Stimulated activated CD4-positive, alpha-beta T cell treated with anti-CD3 and anti-CD28 coated beads, Interleukin-15, amount 100 ng/mL, for 48 hours (primary cell): ENCODE measurements at regions not wholly inside any gene's neighbourhood (a gene's known extent, or its start where the extent isn't known, plus 50 kb on each side); places are given as distances from the start of the nearest gene placed in this dataset.

ENCODE experiments used
- DNase-seq, 2 donors: peaks; one replicate each; pipeline ENCODE4 v3.0.0-alpha.2; 2020; ENCODE audit warnings: low read depth in 2 of 2

DNA sequence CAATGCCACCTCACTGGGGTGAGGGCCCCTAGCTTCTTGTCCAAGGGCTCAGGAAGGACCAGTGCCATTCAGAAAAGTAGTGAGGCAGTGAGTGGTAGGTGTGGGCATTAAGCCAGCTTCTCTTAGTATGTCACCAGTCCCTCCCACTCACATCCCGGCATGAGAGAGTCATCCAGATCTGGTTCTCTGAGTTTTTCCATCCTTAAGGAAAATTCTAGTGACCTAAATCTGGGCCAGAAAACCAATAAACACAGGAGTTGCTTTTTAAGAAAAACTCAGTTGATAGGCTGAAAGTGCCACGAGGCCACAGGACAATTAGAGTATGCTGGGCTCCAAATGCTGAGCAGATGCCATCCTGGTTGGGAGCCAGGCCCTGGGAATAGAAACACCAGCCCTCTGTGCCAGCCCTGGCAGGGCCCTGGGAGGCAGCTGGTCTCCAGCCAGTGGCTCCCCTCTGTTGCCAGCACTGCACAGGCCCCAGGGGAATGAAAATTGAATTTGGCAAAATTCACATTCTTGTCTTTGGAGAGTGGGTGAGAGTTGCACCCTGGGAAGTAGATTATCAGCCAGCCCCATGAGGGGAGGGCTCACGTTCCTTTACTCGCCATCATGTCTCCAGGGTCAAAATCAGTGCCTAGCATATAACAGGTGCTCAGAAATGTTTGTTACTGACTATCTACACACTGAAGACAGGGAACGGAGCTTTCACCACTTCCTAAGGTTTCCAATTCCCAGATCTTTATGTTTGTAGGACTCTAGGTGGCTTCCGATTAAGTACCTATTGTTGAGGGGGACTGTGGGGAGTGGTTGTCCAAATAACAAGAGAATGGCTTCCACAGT is 52.8 kb downstream of the FAM43A start:
- no peak for DNase-seq

DNA sequence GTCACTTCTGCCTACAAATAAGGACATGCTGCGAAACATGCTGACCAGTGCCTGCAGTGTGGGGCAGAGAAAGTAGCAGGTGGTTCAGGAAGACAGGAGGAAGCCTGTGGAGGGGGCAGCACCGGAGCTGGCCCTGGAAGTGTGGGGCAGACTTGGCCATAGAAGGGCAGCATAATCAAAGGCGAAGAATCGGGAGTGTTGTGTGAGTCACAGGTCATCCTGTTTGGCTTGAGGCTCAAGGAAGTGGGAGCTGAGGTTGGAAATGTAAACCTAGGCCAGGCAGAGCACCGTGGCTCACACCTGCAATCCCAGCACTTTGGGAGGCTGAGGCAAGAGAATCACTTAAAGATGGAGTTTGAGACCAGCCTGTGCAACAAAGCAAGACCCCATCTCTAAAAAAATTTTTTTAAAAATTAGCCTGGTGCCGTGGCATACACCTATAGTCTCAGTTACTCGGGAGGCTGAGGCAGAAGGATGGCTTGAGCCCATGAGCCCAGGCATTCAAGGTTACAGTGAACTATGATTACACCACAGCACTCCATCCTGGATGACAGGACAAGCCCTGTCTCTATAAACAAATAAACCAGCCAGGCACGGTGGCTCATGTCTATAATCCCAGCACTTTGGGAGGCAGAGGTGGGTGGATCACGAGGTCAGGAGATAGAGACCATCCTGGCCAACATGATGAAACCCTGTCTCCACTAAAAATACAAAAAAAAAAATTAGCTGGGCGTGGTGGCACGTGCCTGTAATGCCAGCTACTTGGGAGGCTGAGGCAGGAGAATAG is 54.0 kb downstream of the FAM43A start:
- DNase-seq = no peak

DNA sequence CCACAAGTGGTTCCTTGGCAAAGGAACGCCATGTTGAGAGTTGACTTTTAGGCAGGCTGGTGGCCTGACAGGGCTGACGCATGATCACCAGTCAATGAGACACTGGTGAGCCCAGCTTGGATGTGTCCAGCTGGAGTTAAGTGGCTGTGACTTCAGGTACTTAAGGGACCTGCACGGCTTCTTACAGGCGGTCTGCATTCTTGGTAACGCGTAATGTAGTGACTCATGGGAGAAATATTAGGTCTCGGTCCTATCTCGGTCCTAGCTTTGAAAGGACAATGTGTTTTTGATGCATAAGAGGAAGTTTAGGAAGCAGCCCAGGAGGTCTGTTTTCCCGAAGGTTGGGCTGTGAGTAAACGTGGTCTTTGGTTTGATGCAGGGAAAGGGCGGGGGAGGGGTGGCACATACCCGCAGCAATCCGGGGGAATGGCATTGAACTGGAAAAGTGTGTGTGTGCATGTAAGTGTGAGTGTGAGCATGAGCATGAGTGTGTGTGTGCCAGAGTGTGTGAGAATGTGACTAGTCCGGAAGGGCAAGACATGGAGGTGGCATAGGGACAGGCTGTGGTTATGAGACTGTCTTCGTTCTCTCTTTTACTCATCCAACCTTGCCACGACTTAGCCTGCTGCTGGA is 55.3 kb downstream of the FAM43A start:
- DNase-seq = no peak

DNA sequence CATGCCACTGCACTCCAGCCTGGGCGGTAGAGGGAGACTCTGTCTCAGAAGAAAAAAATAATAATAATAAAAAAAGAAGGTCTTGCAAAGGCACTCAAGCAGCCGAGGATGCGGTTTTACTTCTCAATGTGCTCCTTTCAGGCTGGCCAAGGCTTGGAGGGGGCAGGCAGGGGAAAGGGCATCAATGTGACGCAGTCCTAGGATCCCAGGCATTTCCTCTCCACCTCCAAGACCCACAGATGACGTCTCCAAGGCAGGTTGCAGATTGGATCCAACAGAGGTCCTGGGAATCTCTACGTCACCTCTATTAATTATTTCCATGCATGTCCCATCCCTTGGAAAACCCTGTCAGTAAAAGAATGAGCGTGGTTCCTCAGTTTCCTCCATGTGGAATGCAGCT is 56.2 kb downstream of the FAM43A start:
- DNase-seq = no peak

DNA sequence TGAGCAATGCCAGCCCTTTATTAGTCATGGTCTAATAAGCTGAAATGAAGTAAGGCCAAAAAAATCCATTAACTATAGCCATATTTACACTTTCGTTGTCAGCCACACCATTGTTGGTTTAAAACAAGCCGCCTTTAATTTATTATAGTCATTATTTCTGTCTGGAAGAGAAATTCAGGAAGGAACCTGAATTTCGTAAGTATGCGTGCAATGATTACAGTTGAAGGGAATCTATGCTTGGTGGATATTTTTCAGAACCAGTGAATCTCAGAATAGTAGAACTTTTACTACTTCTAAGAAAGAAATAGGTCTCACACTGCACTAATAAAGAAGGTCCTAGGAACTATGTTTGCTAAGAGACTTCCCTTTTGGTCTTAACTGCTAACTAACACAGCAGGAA is 59.1 kb downstream of the FAM43A start:
- DNase-seq = no peak

DNA sequence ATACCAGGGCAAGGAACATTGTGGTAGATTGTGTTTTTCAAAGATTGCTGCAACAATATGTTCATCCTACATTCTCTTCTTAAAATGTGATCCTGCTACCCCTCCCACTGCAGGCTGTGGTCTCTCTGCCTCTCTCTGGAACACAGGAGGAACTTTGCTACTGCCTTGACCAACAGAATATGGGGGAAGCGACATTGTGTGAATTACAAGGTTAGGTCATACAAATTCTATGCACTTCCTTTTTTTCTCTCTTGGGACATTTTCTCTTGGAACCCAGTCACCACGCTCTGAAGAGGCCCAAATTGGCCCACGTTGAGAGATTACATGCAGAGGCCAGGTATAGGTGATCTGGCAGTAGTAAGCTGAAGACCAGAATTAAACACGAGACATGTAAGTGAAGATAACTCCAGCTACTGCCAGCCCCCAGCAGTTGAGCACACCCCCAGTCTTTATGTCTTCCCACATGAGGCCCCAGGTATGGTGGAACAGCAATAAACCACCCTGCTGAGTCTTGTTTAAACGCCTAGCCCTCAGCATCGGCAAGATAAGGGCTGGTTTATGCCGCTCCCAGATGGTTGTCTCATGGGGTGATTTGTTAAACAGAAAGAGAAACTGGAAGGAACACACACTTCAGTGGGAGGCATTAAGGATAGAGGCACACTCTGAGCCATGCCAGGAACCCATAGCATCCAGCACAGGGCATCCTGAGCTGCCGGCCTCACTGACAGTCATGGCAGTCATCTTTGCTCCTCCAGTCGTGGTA is 59.9 kb downstream of the FAM43A start:
- no peak for DNase-seq

DNA sequence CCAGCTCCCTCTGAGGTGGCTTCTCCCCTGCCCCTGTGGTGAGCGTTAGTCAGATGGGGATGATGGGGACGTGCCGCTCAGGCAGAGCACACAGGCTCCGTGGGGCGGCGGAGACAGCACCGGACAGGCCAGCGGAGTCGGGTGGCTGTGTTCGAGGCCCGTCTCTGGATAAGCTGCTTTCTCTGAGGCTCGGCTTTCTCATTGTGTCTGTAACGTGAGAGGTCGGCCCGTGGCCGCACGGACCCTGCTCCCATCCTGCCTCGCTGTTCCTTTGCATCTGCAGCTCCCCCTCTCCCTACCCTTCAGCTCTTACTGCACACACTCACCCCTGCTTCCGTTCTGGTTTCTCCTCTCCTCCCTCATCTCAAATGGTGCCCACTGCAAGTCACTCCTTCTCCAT is 62.5 kb downstream of the FAM43A start:
- DNase-seq = no peak

DNA sequence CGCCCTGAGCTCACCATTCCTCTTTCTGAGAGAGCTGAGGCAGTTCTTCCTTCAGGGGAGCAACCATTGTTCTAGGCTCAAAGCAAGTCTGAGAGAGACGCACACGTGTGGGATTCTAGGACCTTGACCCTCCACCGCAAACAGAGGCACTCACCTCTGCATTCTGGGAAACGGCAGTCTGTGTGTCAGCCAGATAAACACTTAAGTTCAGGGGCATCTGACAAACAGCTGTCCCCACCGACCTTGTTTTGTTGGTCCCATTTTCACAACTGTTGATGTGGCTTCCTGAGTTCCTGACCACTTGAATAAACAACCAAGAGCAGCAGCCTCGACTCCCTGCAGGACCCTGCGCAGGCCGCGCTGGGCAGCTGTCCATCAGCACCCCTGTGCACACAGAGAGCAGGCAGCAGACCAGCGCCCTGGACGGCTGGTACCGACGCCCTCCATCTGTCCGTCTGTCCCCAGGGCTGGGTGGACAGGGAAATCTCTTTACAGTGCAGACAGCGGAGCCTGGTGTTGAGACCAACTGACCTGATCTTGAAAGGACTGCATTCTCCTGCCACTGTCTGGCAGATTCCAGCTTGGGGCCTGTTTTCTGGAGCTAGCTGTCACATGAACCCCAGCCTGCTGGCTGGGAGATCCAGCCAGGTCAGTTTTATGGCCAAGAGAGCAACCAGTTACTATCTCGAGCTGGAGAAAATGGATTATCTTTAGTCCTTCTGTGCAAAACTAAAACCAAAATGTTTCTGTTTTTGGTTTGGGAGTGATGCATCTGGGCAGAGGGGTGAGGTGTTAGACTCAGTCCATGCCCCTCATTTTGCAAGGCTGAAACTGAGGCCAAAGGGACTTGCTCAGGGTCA is 64.2 kb downstream of the FAM43A start:
- no peak for DNase-seq

DNA sequence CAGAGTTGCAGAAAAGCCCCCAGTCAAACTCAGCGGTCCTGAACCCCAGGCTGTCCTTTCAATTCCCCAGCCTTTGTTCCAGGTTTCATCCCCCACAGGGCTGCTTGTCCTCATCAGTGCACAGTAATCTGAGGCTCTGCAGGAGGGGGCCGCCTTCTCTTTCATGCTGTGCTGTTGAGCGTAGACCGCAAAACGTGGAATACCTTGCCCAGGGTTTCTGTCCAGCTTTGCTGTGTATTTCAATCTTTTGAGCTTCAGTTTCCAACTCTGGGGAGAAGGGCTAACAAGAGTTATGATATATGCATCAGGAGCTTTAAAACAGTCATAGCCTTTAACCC is 64.8 kb downstream of the FAM43A start:
- no peak for DNase-seq

DNA sequence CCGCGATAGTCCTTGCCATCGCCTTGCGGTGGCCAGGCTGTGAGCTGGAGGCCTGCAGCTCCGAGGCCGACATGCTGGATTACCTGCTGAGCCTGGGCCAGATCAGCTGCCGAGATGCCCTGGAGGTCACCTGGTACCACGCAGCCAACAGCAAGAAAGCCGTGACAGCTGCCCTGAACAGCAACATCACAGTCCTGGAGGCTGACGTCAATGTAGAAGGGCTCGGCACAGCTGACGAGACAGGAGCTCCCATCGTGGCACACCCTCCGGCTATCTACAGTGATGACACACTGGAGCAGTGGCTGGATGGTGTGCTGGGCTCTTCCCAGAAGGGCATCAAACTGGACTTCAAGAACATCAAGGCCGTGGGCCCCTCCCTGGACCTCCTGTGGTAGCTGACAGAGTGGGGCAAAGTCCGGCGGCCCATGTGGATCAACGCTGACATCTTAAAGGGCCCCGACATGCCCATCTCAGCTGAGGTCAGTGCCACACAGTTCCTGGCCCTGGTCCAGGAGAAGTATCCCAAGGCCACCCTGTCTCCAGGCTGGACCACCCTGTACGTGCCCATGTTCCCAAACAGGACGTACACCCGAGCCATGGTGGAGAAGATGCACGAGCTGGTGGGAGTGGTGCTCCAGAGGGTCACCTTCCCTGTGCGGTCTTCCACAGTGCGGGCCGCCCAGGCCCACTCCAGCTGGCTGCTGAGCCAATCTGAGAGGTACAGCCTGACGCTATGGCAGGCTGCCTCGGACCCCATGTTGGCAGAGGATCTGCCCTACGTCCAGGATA is 70.2 kb downstream of the FAM43A start:
- no peak for DNase-seq

DNA sequence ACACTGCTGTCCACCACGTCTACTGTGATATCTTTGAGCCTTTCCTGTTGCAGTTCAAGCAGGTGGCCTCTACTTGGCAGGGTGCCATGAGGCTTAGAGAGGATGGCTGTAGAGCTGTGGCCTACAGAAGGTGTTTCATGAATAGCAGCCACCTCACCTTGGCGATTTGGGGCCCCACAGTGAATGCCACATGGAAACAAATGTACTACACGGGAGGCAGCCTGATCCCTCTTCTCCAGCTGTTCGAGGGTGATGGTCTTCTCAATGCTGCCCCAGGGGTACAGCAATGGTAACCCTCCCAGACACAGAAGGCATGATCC is 70.7 kb downstream of the FAM43A start:
- DNase-seq = no peak

DNA sequence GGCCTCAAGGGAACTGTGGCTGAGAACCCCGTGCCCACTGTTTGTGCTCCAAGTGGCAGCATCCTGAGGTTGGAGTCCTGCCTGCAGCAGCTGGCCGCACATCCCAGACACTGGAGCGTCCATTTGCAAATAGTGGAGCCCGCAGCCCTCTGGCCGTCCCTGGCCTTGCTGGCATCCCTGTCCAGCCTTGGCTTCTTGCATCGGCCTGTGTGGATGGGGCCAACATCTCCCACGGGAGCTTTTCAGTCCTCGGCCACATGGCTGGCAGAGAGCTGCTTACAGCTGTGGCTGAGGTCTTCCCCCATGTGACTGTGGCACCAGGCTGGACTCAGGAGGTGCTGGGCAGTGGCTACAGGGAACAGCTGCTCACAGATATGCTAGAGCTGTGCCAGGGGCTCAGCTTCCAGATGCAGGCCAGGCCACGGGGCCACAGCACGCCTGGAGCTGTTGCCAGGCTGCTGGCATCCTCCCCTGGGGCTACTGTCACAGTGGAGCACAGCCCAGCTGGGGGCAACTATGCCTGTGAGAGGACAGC is 71.2 kb downstream of the FAM43A start:
- DNase-seq = no peak

DNA sequence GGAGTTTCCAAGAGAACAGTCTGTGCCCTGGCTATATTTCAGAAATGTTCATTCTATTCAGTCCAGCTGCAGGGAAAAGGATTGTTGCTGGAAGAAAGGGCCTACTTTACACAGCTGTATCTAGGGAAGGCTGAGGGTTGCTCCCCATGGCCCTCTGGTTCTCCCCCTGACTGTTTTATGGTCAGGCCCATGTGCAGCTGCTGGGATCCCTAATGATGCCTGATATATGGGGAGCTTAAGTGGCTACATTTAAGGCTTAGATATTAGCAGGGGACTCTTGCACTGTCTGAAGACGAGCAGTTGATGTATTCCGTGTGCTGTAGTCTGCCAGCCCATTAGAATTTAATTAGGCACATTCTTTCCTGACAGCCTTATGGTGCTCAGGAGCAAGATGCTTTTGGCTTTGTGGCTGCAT is 72.0 kb downstream of the FAM43A start:
- DNase-seq = no peak

DNA sequence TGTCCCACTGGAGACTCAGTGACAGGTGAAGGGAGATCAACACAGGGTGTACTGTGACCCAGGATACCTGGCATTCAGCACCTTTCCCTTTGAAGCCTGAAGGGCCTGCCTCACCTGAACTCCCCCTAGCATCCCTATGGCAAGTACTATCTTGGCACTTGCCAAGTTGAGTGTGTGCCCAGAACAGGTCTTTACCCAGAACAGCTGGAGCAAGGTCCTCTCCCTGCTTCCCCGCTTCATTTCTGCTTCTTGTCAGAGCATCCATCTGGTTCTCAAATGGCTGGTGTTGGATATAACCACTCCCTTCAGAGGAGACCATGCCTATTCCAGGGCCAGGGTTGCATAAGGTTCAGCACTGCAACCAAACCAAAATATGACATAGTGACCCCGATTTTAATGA is 73.0 kb downstream of the FAM43A start:
- DNase-seq = no peak

DNA sequence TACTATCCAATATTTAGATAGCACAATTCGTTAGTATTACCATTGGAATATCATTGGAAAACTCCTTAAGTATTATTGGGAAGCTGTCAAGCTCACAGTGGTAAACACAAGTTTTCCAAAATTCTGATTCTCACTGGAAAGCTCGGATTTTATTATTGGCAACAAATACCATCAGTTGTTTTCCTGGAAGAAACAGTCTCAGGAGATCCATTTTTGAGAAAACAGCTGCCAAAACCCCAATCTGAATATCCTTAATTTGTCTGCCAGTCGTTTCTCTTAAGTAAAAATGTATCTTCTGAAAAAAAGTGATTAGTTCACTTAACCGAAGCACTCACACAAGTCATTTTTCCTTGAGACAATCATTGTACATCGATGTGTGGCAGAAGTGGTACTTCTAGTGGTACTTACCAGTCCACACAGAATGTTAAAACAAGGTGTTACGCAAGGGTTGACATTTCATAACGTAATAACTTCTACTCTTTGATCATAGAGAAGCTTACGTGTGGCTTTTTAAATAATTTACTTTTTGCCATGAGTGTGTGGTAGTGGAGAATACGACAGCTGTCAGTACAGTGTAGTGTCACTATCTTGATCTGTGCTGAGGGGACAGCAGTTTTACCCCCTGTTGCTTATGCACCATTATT is 74.9 kb downstream of the FAM43A start:
- no peak for DNase-seq

DNA sequence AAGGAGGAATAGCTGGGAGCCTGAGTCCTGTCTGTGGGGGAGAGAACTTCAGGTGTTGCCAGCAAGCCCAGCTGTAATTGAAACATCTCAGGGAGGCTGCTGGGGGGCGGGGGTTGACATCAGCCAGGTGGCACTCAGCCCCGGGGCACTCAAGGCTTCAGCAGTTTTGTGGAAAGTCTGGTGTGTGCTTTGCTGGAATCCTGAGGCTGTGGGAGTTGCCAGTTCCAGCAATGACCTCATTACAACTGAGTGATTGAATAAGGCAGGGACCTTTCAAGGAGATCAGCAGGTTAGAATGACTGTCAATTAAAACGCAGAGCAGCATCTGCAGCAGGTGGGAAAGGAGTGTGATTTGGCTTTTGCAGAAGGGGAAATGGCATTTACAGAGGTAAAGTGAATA is 75.7 kb downstream of the FAM43A start:
- DNase-seq = no peak

DNA sequence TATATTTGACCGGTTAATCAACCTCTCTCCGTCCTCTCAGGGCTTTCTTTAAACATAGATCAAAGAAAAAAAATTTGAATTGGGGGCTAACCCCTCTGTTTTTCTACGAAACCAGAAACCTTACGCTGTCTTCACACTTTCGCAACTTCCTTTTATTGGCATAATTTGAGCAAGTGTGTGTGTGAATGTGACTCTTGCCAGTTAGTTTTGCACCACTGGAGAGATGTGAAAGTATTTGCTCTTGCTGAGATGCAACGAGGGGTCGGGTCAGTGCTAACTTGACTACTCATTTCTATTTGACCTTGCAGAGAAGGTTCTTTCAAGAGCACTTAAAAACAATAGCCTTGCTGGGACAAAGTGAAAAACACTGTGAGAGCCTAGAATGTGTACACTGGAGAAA is 81.2 kb downstream of the FAM43A start:
- no peak for DNase-seq

DNA sequence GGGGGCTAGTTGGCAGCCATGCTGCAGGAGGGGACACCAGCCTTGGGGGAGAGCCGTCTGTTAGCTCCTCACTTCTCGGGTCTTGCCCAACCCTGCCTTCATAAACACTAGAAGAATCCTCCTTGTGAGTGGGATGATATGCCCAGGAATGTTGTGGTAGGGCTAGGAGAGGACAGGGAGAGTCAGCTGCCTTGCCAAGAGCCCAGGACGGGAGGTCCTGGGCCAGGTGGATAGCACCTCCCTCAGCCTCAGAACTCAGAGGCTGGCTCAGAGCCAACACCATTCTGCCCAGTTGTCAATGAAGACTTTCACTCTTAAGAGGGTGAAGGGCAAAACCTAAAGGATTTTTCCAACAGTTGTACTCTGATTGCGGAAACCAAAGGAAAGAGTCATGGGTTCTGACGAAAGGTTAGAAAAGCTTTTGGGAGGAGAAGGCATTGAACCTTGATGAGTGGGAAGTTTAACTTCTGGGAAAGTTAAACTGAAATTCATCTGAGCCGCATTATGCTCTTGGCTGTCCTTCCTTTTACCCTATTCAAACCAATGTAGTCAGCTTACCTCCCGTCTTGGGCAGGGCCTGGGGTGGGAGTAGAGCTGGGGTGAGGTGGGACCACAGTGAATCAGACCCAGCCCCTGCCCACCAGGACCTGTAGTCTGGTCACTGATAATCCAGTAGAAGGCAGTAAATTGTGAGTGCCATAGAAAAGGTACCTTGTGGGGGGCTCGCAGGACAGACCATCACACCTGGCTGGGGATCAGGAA is 81.9 kb downstream of the FAM43A start:
- no peak for DNase-seq

DNA sequence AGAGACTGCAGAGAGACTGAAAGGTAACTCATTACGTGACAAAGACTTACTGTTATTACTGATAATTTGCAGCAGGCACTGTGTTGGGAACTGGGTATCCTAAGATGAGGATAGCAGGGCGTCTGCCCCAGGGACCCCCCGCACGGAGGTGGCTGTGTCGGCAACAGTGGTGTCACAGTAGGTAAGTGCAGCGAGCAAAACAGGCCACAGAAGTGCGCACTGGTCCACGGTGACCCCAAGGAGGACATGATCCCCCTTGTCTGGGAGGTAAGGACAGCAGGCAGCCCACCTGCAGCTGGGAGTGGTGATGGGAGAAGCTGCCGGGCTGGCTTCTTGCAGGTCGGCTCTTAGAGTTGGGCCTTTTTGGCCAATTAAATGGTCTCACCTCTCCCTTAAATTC is 82.9 kb downstream of the FAM43A start:
- DNase-seq = no peak
